ENCODE measurements at regions not wholly inside any gene's neighbourhood (a gene's known extent, or its start where the extent isn't known, plus 50 kb on each side); places are given as distances from the start of the nearest gene placed in this dataset.

DNA sequence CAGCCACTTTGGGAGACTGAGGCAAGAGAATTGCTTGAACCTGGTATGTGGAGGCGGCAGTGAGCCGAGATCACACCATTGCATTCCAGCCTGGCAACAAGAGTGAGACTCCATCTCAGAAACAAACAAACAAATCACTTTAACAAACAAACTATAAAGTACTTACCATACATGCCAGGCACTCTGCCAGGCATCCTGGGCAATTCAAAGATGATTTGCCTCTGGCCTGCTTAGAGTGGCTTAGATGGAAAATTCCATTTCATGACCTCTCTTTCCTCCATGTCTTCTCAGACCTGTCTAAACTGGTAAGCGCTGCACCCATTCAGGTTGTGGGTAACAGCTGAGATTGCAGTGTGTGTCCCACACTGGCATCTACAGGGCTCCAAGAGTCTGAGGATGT lies 273.2 kb downstream of the BCL2 start:
- Histone ChIP-seq H3K36me3 (ENCODE audit: control insufficient read depth, insufficient read depth, low read length) (no peaks in the 10 kb centered on the region), H3K4me3 (ENCODE audit: low read depth, low read length) (no peak overlapping the region), H3K27me3 (replicated peaks; ENCODE audit: control insufficient read depth, insufficient read depth, low read length) (no peaks in the 10 kb centered on the region), H3K4me1 (no peaks in the 10 kb centered on the region), H3K9me3 (no peaks in the 10 kb centered on the region)
- BruUV-seq (replicated peaks): no TSS peak
- Mint-ChIP-seq H3K9me3 (ENCODE audit: unreplicated experiment) (no peaks in the 10 kb centered on the region), H3K4me3 (ENCODE audit: unreplicated experiment) (no peak overlapping the region), H3K4me1 (ENCODE audit: low read depth, unreplicated experiment) (no peaks in the 10 kb centered on the region), H3K36me3 (ENCODE audit: insufficient read depth, unreplicated experiment) (no peaks in the 10 kb centered on the region), H3K27me3 (ENCODE audit: insufficient read depth, unreplicated experiment) (no peaks in the 10 kb centered on the region), H3K27ac (ENCODE audit: unreplicated experiment) (no peak overlapping the region)
- intact Hi-C loops (cut with micrococcal nuclease; ENCODE audit: unreplicated experiment): no loop called here
- TF ChIP-seq, protein P1, sequence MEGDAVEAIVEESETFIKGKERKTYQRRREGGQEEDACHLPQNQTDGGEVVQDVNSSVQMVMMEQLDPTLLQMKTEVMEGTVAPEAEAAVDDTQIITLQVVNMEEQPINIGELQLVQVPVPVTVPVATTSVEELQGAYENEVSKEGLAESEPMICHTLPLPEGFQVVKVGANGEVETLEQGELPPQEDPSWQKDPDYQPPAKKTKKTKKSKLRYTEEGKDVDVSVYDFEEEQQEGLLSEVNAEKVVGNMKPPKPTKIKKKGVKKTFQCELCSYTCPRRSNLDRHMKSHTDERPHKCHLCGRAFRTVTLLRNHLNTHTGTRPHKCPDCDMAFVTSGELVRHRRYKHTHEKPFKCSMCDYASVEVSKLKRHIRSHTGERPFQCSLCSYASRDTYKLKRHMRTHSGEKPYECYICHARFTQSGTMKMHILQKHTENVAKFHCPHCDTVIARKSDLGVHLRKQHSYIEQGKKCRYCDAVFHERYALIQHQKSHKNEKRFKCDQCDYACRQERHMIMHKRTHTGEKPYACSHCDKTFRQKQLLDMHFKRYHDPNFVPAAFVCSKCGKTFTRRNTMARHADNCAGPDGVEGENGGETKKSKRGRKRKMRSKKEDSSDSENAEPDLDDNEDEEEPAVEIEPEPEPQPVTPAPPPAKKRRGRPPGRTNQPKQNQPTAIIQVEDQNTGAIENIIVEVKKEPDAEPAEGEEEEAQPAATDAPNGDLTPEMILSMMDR (IDR thresholded peaks at IDR 0.05; ENCODE audit: insufficient read depth in 1 of 2, low read depth in 1 of 2, low read length in 1 of 2, severe bottlenecking in 1 of 2, unreplicated experiment in 1 of 2): no peak
- CTCF ChIA-PET: no interaction called here
- DNase-seq: no peak
- POLR2A ChIA-PET: no interaction called here

DNA sequence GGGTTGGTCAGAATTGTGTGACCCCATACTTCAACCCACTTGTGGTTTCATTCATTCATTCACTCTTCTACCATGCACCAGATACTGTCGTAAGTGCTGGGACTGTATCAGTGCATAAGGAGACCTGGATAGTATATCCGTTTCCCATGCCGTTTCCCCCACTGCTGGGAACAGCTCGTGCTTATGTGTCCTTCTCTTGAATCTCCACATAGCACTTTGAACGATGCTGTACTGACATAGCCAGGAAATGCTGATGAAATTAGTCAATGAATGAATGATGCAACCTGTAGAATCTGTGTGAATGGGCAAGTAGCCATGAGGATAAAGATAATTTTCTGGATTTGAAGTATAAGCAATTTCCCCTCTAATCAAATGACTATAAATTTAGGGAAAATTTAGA lies 276.1 kb downstream of the BCL2 start:
- Mint-ChIP-seq H3K4me1 (ENCODE audit: low read depth, unreplicated experiment) (no peaks in the 10 kb centered on the region), H3K27ac (ENCODE audit: unreplicated experiment) (no peak overlapping the region), H3K27me3 (ENCODE audit: insufficient read depth, unreplicated experiment) (no peaks in the 10 kb centered on the region), H3K9me3 (ENCODE audit: unreplicated experiment) (no peaks in the 10 kb centered on the region), H3K4me3 (ENCODE audit: unreplicated experiment) (no peak overlapping the region), H3K36me3 (ENCODE audit: insufficient read depth, unreplicated experiment) (no peaks in the 10 kb centered on the region)
- intact Hi-C loops (cut with micrococcal nuclease; ENCODE audit: unreplicated experiment): no loop called here
- H3K36me3 ChIP-seq (ENCODE audit: control insufficient read depth, insufficient read depth, low read length): no peaks in the 10 kb centered on the region
- H3K4me3 ChIP-seq (ENCODE audit: low read depth, low read length): no peak overlapping the region
- ChIA-PET CTCF (no interaction called here), POLR2A (no interaction called here)
- BruUV-seq (replicated peaks): no TSS peak
- H3K27me3 ChIP-seq (replicated peaks; ENCODE audit: control insufficient read depth, insufficient read depth, low read length): no peaks in the 10 kb centered on the region
- no peak for DNase-seq
- H3K4me1 ChIP-seq: no peaks in the 10 kb centered on the region
- TF ChIP-seq, protein P1 (IDR thresholded peaks at IDR 0.05; ENCODE audit: insufficient read depth in 1 of 2, low read depth in 1 of 2, low read length in 1 of 2, severe bottlenecking in 1 of 2, unreplicated experiment in 1 of 2): no peak
- no peaks in the 10 kb centered on the region for H3K9me3 ChIP-seq

DNA sequence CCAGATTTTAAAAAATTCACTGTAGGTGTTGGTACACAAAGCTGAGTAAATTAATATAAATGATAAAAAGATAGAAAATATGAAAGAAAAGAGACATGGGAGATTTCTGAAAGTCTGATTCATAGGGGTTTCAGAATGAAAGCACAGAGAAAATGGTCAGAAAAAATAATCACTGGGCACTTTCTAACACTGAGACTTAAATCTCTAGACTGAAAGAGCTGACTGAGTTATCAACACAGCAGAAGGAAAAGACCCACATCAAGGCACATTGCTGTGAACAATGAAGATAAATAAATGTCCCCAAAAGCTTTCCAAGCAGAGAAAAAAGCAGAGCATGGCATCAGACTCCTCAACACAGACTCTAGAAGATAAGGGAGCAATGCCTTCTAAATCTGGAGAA lies 277.2 kb downstream of the BCL2 start:
- intact Hi-C loops (cut with micrococcal nuclease; ENCODE audit: unreplicated experiment): no loop called here
- ChIA-PET CTCF (no interaction called here), POLR2A (no interaction called here)
- TF ChIP-seq, protein P1 (IDR thresholded peaks at IDR 0.05; ENCODE audit: insufficient read depth in 1 of 2, low read depth in 1 of 2, low read length in 1 of 2, severe bottlenecking in 1 of 2, unreplicated experiment in 1 of 2): no peak
- no TSS peak for BruUV-seq (replicated peaks)
- no peaks in the 10 kb centered on the region for H3K4me1 Mint-ChIP-seq (ENCODE audit: low read depth, unreplicated experiment)
- no peaks in the 10 kb centered on the region for H3K36me3 Mint-ChIP-seq (ENCODE audit: insufficient read depth, unreplicated experiment)
- H3K27ac Mint-ChIP-seq (ENCODE audit: unreplicated experiment): no peak overlapping the region
- H3K9me3 Mint-ChIP-seq (ENCODE audit: unreplicated experiment): no peaks in the 10 kb centered on the region
- Histone ChIP-seq H3K36me3 (ENCODE audit: control insufficient read depth, insufficient read depth, low read length) (no peaks in the 10 kb centered on the region), H3K27me3 (replicated peaks; ENCODE audit: control insufficient read depth, insufficient read depth, low read length) (no peaks in the 10 kb centered on the region), H3K4me1 (no peaks in the 10 kb centered on the region), H3K9me3 (no peaks in the 10 kb centered on the region), H3K4me3 (ENCODE audit: low read depth, low read length) (no peak overlapping the region)
- H3K27me3 Mint-ChIP-seq (ENCODE audit: insufficient read depth, unreplicated experiment): no peaks in the 10 kb centered on the region
- no peak for DNase-seq
- no peak overlapping the region for H3K4me3 Mint-ChIP-seq (ENCODE audit: unreplicated experiment)
